HTR-8/SVneo (cell line): ENCODE measurements at regions not wholly inside any gene's neighbourhood (a gene's known extent, or its start where the extent isn't known, plus 50 kb on each side); places are given as distances from the start of the nearest gene placed in this dataset.

ENCODE experiments used
- DNase-seq: peaks from one replicate; pipeline ENCODE4 v3.0.0; 2011; ENCODE audit warnings: low spot score, mixed read lengths; ENCODE audit not compliant: insufficient read length
- FAIRE-seq: peaks from 2 replicates; lab custom pipeline; 2011; peaks lifted over from hg19 to GRCh38; lab: Jason Lieb, UNC

GRCh38 chrX:69085151-69085550 lies 80.1 kb downstream of the PJA1 start:
- FAIRE-seq (no peak), DNase-seq (no peak)

- FAIRE-seq (no peak), DNase-seq (no peak)
Measured at GRCh38 chrX:69083801-69084200, 81.5 kb downstream of the PJA1 start.

GRCh38 chrX:69083361-69083760 lies 81.9 kb downstream of the PJA1 start:
- no peak for DNase-seq
- no peak for FAIRE-seq

- FAIRE-seq: no peak
- DNase-seq: no peak
Measured at GRCh38 chrX:69082753-69083150, 82.5 kb downstream of the PJA1 start.

GRCh38 chrX:69082055-69082752 lies 83.0 kb downstream of the PJA1 start:
- DNase-seq (no peak), FAIRE-seq (no peak)

GRCh38 chrX:69080855-69081465 lies 84.3 kb downstream of the PJA1 start:
- FAIRE-seq (no peak), DNase-seq (no peak)

GRCh38 chrX:69079268-69079667 lies 86.0 kb downstream of the PJA1 start:
- no peak for FAIRE-seq
- DNase-seq: no peak

GRCh38 chrX:69077895-69078455 lies 87.3 kb downstream of the PJA1 start:
- no peak for FAIRE-seq

GRCh38 chrX:69076088-69076487 lies 89.2 kb downstream of the PJA1 start:
- FAIRE-seq: no peak
- no peak for DNase-seq

More at GRCh38 chrX:69077895-69078455, 87.3 kb downstream of the PJA1 start:
- no peak for DNase-seq

GRCh38 chrX:69074726-69075125 lies 90.5 kb downstream of the PJA1 start:
- no peak for FAIRE-seq
- DNase-seq: no peak

- no peak for FAIRE-seq
- DNase-seq: no peak
Measured at GRCh38 chrX:69073721-69074120, 91.5 kb downstream of the PJA1 start.

GRCh38 chrX:69073241-69073640 lies 92.0 kb downstream of the PJA1 start:
- FAIRE-seq: no peak
- no peak for DNase-seq

GRCh38 chrX:69072486-69073006 lies 92.7 kb downstream of the PJA1 start:
- DNase-seq (no peak), FAIRE-seq (no peak)

- DNase-seq: no peak
- no peak for FAIRE-seq
Measured at GRCh38 chrX:69070949-69071650, 94.2 kb downstream of the PJA1 start.

- no peak for FAIRE-seq
- no peak for DNase-seq
Measured at GRCh38 chrX:69069876-69070275, 95.4 kb downstream of the PJA1 start.

- DNase-seq (no peak), FAIRE-seq (no peak)
Measured at GRCh38 chrX:69069086-69069445, 96.2 kb downstream of the PJA1 start.

- FAIRE-seq: no peak
- DNase-seq: no peak
Measured at GRCh38 chrX:69068301-69069085, 96.8 kb downstream of the PJA1 start.

GRCh38 chrX:69067841-69068240 lies 97.4 kb downstream of the PJA1 start:
- FAIRE-seq (no peak), DNase-seq (no peak)

GRCh38 chrX:69066966-69067525 lies 98.2 kb downstream of the PJA1 start:
- no peak for DNase-seq
- no peak for FAIRE-seq
